ENCODE measurements at regions not wholly inside any gene's neighbourhood (a gene's known extent, or its start where the extent isn't known, plus 50 kb on each side); places are given as distances from the start of the nearest gene placed in this dataset.

DNA sequence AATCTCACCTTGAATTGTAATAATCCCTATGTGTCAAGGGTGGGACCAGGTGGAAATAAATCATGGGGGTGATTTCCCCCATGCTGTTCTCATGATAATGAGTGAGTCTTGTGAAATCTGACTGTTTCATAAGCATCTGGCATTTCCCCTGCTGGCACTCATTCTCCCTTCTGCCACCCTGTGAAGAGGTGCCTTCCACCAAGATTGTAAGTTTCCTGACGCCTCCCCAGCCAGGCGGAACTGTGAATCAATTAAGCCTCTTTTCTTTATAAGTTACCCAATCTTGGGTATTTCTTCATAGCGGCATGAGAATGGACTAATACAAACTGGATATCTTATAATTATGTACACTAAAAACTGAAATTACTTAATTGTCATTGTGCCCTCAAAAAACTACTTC, 189.2 kb upstream of the API5 start:
- Mint-ChIP-seq H3K27me3 (ENCODE audit: unreplicated experiment) (no peaks in the 10 kb centered on the region), H3K36me3 (ENCODE audit: insufficient read depth, unreplicated experiment) (no peaks in the 10 kb centered on the region), H3K4me1 (ENCODE audit: low read depth, unreplicated experiment) (no peaks in the 10 kb centered on the region), H3K9me3 (ENCODE audit: low read depth, unreplicated experiment) (peaks cover 5% of the 10 kb centered on the region), H3K4me3 (ENCODE audit: low read depth, unreplicated experiment) (no peak overlapping the region), H3K27ac (ENCODE audit: unreplicated experiment) (no peak overlapping the region)
- CTCF ChIA-PET = no interaction called here
- TF ChIP-seq, protein P1, sequence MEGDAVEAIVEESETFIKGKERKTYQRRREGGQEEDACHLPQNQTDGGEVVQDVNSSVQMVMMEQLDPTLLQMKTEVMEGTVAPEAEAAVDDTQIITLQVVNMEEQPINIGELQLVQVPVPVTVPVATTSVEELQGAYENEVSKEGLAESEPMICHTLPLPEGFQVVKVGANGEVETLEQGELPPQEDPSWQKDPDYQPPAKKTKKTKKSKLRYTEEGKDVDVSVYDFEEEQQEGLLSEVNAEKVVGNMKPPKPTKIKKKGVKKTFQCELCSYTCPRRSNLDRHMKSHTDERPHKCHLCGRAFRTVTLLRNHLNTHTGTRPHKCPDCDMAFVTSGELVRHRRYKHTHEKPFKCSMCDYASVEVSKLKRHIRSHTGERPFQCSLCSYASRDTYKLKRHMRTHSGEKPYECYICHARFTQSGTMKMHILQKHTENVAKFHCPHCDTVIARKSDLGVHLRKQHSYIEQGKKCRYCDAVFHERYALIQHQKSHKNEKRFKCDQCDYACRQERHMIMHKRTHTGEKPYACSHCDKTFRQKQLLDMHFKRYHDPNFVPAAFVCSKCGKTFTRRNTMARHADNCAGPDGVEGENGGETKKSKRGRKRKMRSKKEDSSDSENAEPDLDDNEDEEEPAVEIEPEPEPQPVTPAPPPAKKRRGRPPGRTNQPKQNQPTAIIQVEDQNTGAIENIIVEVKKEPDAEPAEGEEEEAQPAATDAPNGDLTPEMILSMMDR (IDR thresholded peaks at IDR 0.05; ENCODE audit: unreplicated experiment) = no peak
- no TSS peak for BruUV-seq (replicated peaks)
- intact Hi-C loops (cut with micrococcal nuclease; ENCODE audit: unreplicated experiment) = no loop called here
- no peak for DNase-seq

DNA sequence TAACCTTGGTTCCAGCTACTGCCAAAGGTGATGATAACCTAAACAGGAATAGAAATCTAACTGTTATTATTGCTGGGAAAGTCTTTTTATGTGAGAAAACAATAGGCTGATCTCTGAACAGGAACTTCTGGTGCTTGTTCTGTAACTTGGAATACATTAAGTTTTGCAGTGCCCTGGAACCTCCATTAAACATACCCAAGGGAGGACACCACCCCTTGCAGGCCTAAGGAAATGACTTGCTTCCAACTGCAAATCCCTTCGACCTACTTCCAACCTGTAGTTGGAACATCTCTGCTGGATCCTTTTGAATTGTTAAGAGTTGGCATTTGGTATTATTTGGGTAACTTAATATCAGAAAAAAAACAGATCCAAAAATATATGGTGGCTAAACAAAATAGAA, 188.4 kb upstream of the API5 start:
- intact Hi-C loops (cut with micrococcal nuclease; ENCODE audit: unreplicated experiment) = no loop called here
- TF ChIP-seq, protein P1 (IDR thresholded peaks at IDR 0.05; ENCODE audit: unreplicated experiment) = no peak
- Mint-ChIP-seq H3K9me3 (ENCODE audit: low read depth, unreplicated experiment) (peaks cover 2% of the 10 kb centered on the region), H3K4me3 (ENCODE audit: low read depth, unreplicated experiment) (no peak overlapping the region), H3K36me3 (ENCODE audit: insufficient read depth, unreplicated experiment) (no peaks in the 10 kb centered on the region), H3K4me1 (ENCODE audit: low read depth, unreplicated experiment) (no peaks in the 10 kb centered on the region), H3K27me3 (ENCODE audit: unreplicated experiment) (no peaks in the 10 kb centered on the region), H3K27ac (ENCODE audit: unreplicated experiment) (no peak overlapping the region)
- CTCF ChIA-PET = no interaction called here
- no peak for DNase-seq
- no TSS peak for BruUV-seq (replicated peaks)

DNA sequence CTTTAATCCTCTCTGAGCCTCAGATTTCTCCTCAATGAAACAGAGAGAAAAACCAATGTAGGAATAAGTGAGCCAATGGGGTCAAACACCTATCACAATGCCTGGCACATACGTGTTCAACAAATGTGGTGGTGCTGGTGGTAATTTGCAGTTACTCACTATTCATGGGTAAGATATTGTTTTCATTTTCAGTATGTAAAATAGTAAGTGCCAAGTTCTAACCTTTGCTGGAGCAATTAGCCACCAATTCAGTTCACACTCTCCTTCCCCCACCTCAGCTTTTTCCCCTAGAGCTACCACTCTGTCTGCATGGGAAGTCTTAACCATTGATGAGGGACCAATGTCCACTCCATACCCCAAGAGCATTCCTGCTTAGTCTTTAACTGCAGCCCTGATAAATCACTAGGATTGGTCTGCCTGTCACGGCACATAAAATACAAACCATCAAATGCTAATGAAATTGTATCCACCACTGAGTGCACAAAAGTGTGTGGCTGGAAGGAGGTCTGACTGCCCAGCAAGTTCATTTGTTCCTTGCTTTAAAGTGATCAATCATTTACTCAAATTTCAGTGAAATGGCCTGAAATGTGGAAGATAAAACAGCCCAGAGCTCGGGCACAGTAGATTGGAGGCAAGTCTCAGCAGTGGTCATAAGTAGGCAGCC, 187.4 kb upstream of the API5 start:
- intact Hi-C loops (cut with micrococcal nuclease; ENCODE audit: unreplicated experiment) = no loop called here
- Mint-ChIP-seq H3K27me3 (ENCODE audit: unreplicated experiment) (no peaks in the 10 kb centered on the region), H3K27ac (ENCODE audit: unreplicated experiment) (no peak overlapping the region), H3K4me3 (ENCODE audit: low read depth, unreplicated experiment) (no peak overlapping the region), H3K4me1 (ENCODE audit: low read depth, unreplicated experiment) (no peaks in the 10 kb centered on the region), H3K9me3 (ENCODE audit: low read depth, unreplicated experiment) (peaks cover 2% of the 10 kb centered on the region), H3K36me3 (ENCODE audit: insufficient read depth, unreplicated experiment) (no peaks in the 10 kb centered on the region)
- CTCF ChIA-PET = no interaction called here
- BruUV-seq (replicated peaks) = no TSS peak
- DNase-seq = no peak
- TF ChIP-seq, protein P1 (IDR thresholded peaks at IDR 0.05; ENCODE audit: unreplicated experiment) = no peak

DNA sequence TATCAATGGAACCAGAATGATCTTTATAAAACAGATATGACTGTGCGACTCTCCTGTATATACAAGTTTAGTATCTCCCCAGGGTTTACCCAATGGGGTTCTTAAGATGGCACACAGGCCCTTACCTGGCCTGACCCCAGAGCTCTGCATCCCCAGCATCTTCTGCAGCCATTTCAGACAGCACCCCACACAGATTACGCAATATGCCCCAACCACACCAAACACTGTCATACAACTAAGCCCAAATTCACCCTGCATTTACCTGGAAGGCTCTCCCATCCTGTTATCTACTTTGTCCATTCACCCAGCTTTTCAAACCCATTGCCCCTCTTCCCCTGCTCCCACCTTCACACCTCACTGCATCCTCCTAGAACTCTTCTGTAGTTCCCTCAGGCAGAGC, 182.5 kb upstream of the API5 start:
- TF ChIP-seq, protein P1 (IDR thresholded peaks at IDR 0.05; ENCODE audit: unreplicated experiment) = no peak
- no TSS peak for BruUV-seq (replicated peaks)
- H3K36me3 Mint-ChIP-seq (ENCODE audit: insufficient read depth, unreplicated experiment) = no peaks in the 10 kb centered on the region
- no peak overlapping the region for H3K27ac Mint-ChIP-seq (ENCODE audit: unreplicated experiment)
- CTCF ChIA-PET = no interaction called here
- H3K27me3 Mint-ChIP-seq (ENCODE audit: unreplicated experiment) = peaks cover 7% of the 10 kb centered on the region
- H3K4me3 Mint-ChIP-seq (ENCODE audit: low read depth, unreplicated experiment) = no peak overlapping the region
- no peaks in the 10 kb centered on the region for H3K4me1 Mint-ChIP-seq (ENCODE audit: low read depth, unreplicated experiment)
- intact Hi-C loops (cut with micrococcal nuclease; ENCODE audit: unreplicated experiment) = no loop called here
- DNase-seq = no peak
- peaks cover 3% of the 10 kb centered on the region for H3K9me3 Mint-ChIP-seq (ENCODE audit: low read depth, unreplicated experiment)
